Endodermal cell (in vitro differentiated cells): ENCODE measurements at regions not wholly inside any gene's neighbourhood (a gene's known extent, or its start where the extent isn't known, plus 50 kb on each side); places are given as distances from the start of the nearest gene placed in this dataset.

Source experiments
- DNase-seq: peaks from one replicate; pipeline ENCODE4 v3.0.0-alpha.2; 2017
- H3K27ac ChIP-seq: 2 replicates; pipeline ENCODE4 v1.5.1; 2013; ENCODE audit warnings: mild to moderate bottlenecking, low read depth, low read length, moderate library complexity
- H3K27me3 ChIP-seq: 2 replicates; pipeline ENCODE4 v1.6.1; 2013; ENCODE audit warnings: mild to moderate bottlenecking, low read length, moderate library complexity; ENCODE audit not compliant: insufficient read depth, control insufficient read depth, poor library complexity, severe bottlenecking
- H3K36me3 ChIP-seq: 2 replicates; pipeline ENCODE4 v1.7.0; 2013; ENCODE audit warnings: mild to moderate bottlenecking, low read length, moderate library complexity; ENCODE audit not compliant: control insufficient read depth, insufficient read depth
- H3K4me1 ChIP-seq: one replicate; pipeline ENCODE4 v1.7.0; 2013; ENCODE audit warnings: low read length; ENCODE audit not compliant: control insufficient read depth, insufficient read depth
- H3K4me3 ChIP-seq: 2 replicates; pipeline ENCODE4 v1.5.1; 2013; ENCODE audit warnings: mild to moderate bottlenecking, low read length, moderate library complexity
- H3K9ac ChIP-seq: 2 replicates; pipeline ENCODE4 v1.6.1; 2013; ENCODE audit warnings: mild to moderate bottlenecking, low read length, moderate library complexity; ENCODE audit not compliant: poor library complexity, severe bottlenecking; ENCODE audit errors: extremely low read depth
- H3K9me3 ChIP-seq: 2 replicates; pipeline ENCODE4 v1.6.1; 2013; ENCODE audit warnings: mild to moderate bottlenecking, low read length, moderate library complexity; ENCODE audit not compliant: control insufficient read depth
- H3K27ac Mint-ChIP-seq: 2 replicates; pipeline ENCODE4 v1.8.0; 2020; ENCODE audit warnings: mixed read lengths
- H3K27me3 Mint-ChIP-seq: 2 replicates; pipeline ENCODE4 v1.8.0; 2021; ENCODE audit warnings: mild to moderate bottlenecking, mixed read lengths; ENCODE audit not compliant: insufficient read depth
- H3K36me3 Mint-ChIP-seq: 2 replicates; pipeline ENCODE4 v1.8.0; 2020; ENCODE audit warnings: low read depth, mixed read lengths
- H3K4me1 Mint-ChIP-seq: 2 replicates; pipeline ENCODE4 v1.8.0; 2020; ENCODE audit warnings: mixed read lengths
- H3K4me3 Mint-ChIP-seq: 2 replicates; pipeline ENCODE4 v1.8.0; 2020; ENCODE audit warnings: mild to moderate bottlenecking, moderate library complexity, mixed read lengths
- H3K9me3 Mint-ChIP-seq: 2 replicates; pipeline ENCODE4 v1.8.0; 2020; ENCODE audit warnings: mild to moderate bottlenecking, mixed read lengths
- CTCF ChIP-seq: fragments of 200-600 bp; sonication (generic); conservative IDR thresholded peaks from 2 replicates; pipeline ENCODE4 v1.5.0; 2021; ENCODE audit warnings: antibody characterized with exemption, mild to moderate bottlenecking
- WGBS, 2 experiments: methylation state at CpG; one replicate each; pipeline versions ENCODE4 v1.1.5 to v1.1.7; 2013; ENCODE audit warnings: missing lambda C conversion rate in 2 of 2, mixed read lengths in 1 of 2; ENCODE audit not compliant: insufficient coverage in 1 of 2, insufficient read length in 1 of 2; 5-methylcytosine and 5-hydroxymethylcytosine counted together

- Histone ChIP-seq H3K27ac (no peak overlapping the region), H3K27me3 (no peaks in the 10 kb centered on the region), H3K4me1 (no peaks in the 10 kb centered on the region), H3K4me3 (no peak overlapping the region), H3K9me3 (no peaks in the 10 kb centered on the region), H3K9ac (no peak overlapping the region), H3K36me3 (no peaks in the 10 kb centered on the region)
- Mint-ChIP-seq H3K4me3 (no peak overlapping the region), H3K27me3 (no peaks in the 10 kb centered on the region), H3K4me1 (no peaks in the 10 kb centered on the region), H3K27ac (no peak overlapping the region), H3K36me3 (no peaks in the 10 kb centered on the region), H3K9me3 (peaks cover 4% of the 10 kb centered on the region)
- no peak for TF ChIP-seq CTCF
- no peak for DNase-seq
- WGBS, 2 experiments = 90 to 100% methylated on average over 2 to 4 of the region's 4 CpGs
Measured at GRCh38 chr1:187537936-187538335, 709.2 kb downstream of the PLA2G4A start.

- WGBS, 2 experiments = 91 to 100% methylated on average over 1 to 3 of the region's 3 CpGs
Measured at GRCh38 chr1:187549540-187549939, 720.8 kb downstream of the PLA2G4A start.

GRCh38 chr1:187551061-187551460 is 722.3 kb downstream of the PLA2G4A start:
- WGBS, 2 experiments = 96 to 100% methylated on average over 2 to 20 of the region's 20 CpGs
- Mint-ChIP-seq H3K27ac (no peak overlapping the region), H3K27me3 (no peaks in the 10 kb centered on the region), H3K4me1 (no peaks in the 10 kb centered on the region), H3K36me3 (no peaks in the 10 kb centered on the region), H3K4me3 (no peak overlapping the region), H3K9me3 (peaks cover 17% of the 10 kb centered on the region)
- Histone ChIP-seq H3K27me3 (no peaks in the 10 kb centered on the region), H3K9me3 (no peaks in the 10 kb centered on the region), H3K4me3 (no peak overlapping the region), H3K9ac (no peak overlapping the region), H3K4me1 (no peaks in the 10 kb centered on the region), H3K27ac (no peak overlapping the region), H3K36me3 (no peaks in the 10 kb centered on the region)
- peak; percentile 45 for TF ChIP-seq CTCF
- DNase-seq = peak; percentile 77

More at GRCh38 chr1:187549540-187549939, 720.8 kb downstream of the PLA2G4A start:
- no peak overlapping the region for H3K4me3 Mint-ChIP-seq
- TF ChIP-seq CTCF = no peak
- no peaks in the 10 kb centered on the region for H3K9me3 ChIP-seq
- no peaks in the 10 kb centered on the region for H3K36me3 ChIP-seq
- H3K36me3 Mint-ChIP-seq = no peaks in the 10 kb centered on the region
- H3K27me3 ChIP-seq = no peaks in the 10 kb centered on the region
- H3K9me3 Mint-ChIP-seq = peaks cover 17% of the 10 kb centered on the region
- H3K4me1 ChIP-seq = no peaks in the 10 kb centered on the region
- H3K4me3 ChIP-seq = no peak overlapping the region
- no peak overlapping the region for H3K27ac Mint-ChIP-seq
- no peak overlapping the region for H3K9ac ChIP-seq
- H3K27ac ChIP-seq = no peak overlapping the region
- no peaks in the 10 kb centered on the region for H3K4me1 Mint-ChIP-seq
- DNase-seq = no peak
- no peaks in the 10 kb centered on the region for H3K27me3 Mint-ChIP-seq
